H1 (cell line): ENCODE measurements at regions not wholly inside any gene's neighbourhood (a gene's known extent, or its start where the extent isn't known, plus 50 kb on each side); places are given as distances from the start of the nearest gene placed in this dataset.

Experiments
- CTCF ChIA-PET: fragments of 300-600 bp; sonication (Branson Sonifier 250); formaldehyde crosslinking; loops from one replicate; lab custom pipeline; 2021; ENCODE audit not compliant: partially characterized antibody; lab: Charles Lee
- POLR2A ChIA-PET: fragments of 300-600 bp; sonication (Branson Sonifier 250); formaldehyde crosslinking; loops from one replicate; lab custom pipeline; 2021; ENCODE audit warnings: inconsistent platforms; ENCODE audit not compliant: partially characterized antibody; lab: Charles Lee
- DNase-seq, 2 experiments: peaks; one replicate each; pipeline versions ENCODE4 v3.0.0 to v3.0.0-alpha.2; 2010 to 2022; ENCODE audit warnings: low spot score in 2 of 2, low read depth in 1 of 2, mixed read lengths in 1 of 2
- FAIRE-seq: peaks from 2 replicates; lab custom pipeline; 2011; peaks lifted over from hg19 to GRCh38; lab: Jason Lieb, UNC
- H2AFZ ChIP-seq: 2 replicates; pipeline ENCODE4 v1.8.1; 2012; ENCODE audit warnings: low read length, inconsistent platforms
- H2AK5ac ChIP-seq: 2 replicates; pipeline ENCODE4 v1.6.1; 2013; ENCODE audit warnings: low read depth, low read length
- H2BK120ac ChIP-seq: replicated peaks from 2 replicates; pipeline ENCODE3; 2013; ENCODE audit warnings: low read depth, low read length, inconsistent platforms
- H2BK12ac ChIP-seq: 2 replicates; pipeline ENCODE4 v1.6.1; 2013; ENCODE audit warnings: low read depth, low read length
- H2BK15ac ChIP-seq: 2 replicates; pipeline ENCODE4 v1.6.1; 2013; ENCODE audit warnings: low read length
- H2BK20ac ChIP-seq: 2 replicates; pipeline ENCODE4 v1.6.1; 2013; ENCODE audit warnings: low read length
- H2BK5ac ChIP-seq: 2 replicates; pipeline ENCODE4 v1.6.1; 2013; ENCODE audit warnings: low read depth, low read length
- H3K14ac ChIP-seq: 2 replicates; pipeline ENCODE4 v1.6.1; 2013; ENCODE audit warnings: inconsistent platforms; ENCODE audit not compliant: insufficient read length
- H3K18ac ChIP-seq: 2 replicates; pipeline ENCODE4 v1.6.1; 2013; ENCODE audit warnings: low read length; ENCODE audit errors: extremely low read depth
- H3K23ac ChIP-seq: 2 replicates; pipeline ENCODE4 v1.6.1; 2013; ENCODE audit warnings: inconsistent platforms; ENCODE audit not compliant: insufficient read length
- H3K23me2 ChIP-seq: 2 replicates; pipeline ENCODE4 v1.6.1; 2013; ENCODE audit warnings: low read depth, low read length
- H3K27ac ChIP-seq: 2 replicates; pipeline ENCODE4 v1.6.1; 2011; ENCODE audit warnings: low read depth, low read length, inconsistent platforms
- H3K27me3 ChIP-seq, 4 experiments: replicated peaks in 1 of 4; 1 replicate in 1 of 4; 2 replicates in 3 of 4; pipeline versions ENCODE4 v1.6.1 to v1.8.1; 2011 to 2013; ENCODE audit warnings: low read length in 3 of 4, mild to moderate bottlenecking in 3 of 4, inconsistent platforms in 2 of 4, mixed read lengths in 2 of 4, moderate library complexity in 1 of 4; ENCODE audit not compliant: control insufficient read depth in 3 of 4, insufficient read depth in 3 of 4; ENCODE audit errors: extremely low read depth in 1 of 4
- H3K36me3 ChIP-seq, 4 experiments: 2 replicates each; pipeline versions ENCODE4 v1.6.1 to v1.8.1; 2011 to 2013; ENCODE audit warnings: mild to moderate bottlenecking in 4 of 4, low read length in 3 of 4, moderate library complexity in 2 of 4, control low read depth in 1 of 4, inconsistent platforms in 1 of 4; ENCODE audit not compliant: insufficient read depth in 4 of 4, control insufficient read depth in 2 of 4
- H3K4ac ChIP-seq: replicated peaks from 2 replicates; pipeline ENCODE3; 2013; ENCODE audit warnings: low read length, low read depth, mixed read lengths, inconsistent platforms; ENCODE audit not compliant: insufficient read length
- H3K4me1 ChIP-seq, 4 experiments: replicated peaks in 1 of 4; 1 replicate in 1 of 4; 2 replicates in 3 of 4; pipeline versions ENCODE4 v1.6.1 to v1.8.1; 2011 to 2013; ENCODE audit warnings: low read length in 3 of 4, inconsistent platforms in 2 of 4, mixed read lengths in 1 of 4; ENCODE audit not compliant: insufficient read depth in 4 of 4, control insufficient read depth in 3 of 4
- H3K4me2 ChIP-seq, 2 experiments: 2 replicates each; pipeline versions ENCODE4 v1.6.1 to v1.8.1; 2011 to 2013; ENCODE audit warnings: low read depth in 2 of 2, low read length in 2 of 2, control low read depth in 1 of 2, inconsistent platforms in 1 of 2, mild to moderate bottlenecking in 1 of 2; ENCODE audit not compliant: insufficient read depth in 1 of 2
- H3K4me3 ChIP-seq, 4 experiments: fragments of 200-600, 300-600 bp in 1 of 4; sonication (generic), shearing (Covaris generic), sonication (Bioruptor Twin) in 1 of 4; 2 replicates each; pipeline versions ENCODE4 v1.5.1 to v1.8.1; 2011 to 2016; ENCODE audit warnings: low read length in 4 of 4, low read depth in 3 of 4, control low read depth in 2 of 4, inconsistent platforms in 2 of 4, mild to moderate bottlenecking in 2 of 4, mixed read lengths in 1 of 4, moderate library complexity in 1 of 4; ENCODE audit not compliant: insufficient read depth in 2 of 4; ENCODE audit errors: extremely low read depth in 1 of 4
- H3K56ac ChIP-seq: replicated peaks from 2 replicates; pipeline ENCODE3; 2013; ENCODE audit warnings: low read depth, mild to moderate bottlenecking, mixed read lengths, low read length, inconsistent platforms; ENCODE audit not compliant: insufficient read length
- H3K79me1 ChIP-seq: 2 replicates; pipeline ENCODE4 v1.6.1; 2013; ENCODE audit warnings: low read depth, low read length, control low read depth
- H3K79me2 ChIP-seq, 2 experiments: 2 replicates each; pipeline versions ENCODE4 v1.6.1 to v1.8.1; 2012 to 2013; ENCODE audit warnings: low read length in 2 of 2, mild to moderate bottlenecking in 2 of 2, inconsistent platforms in 1 of 2; ENCODE audit not compliant: insufficient read depth in 2 of 2, control insufficient read depth in 1 of 2
- H3K9ac ChIP-seq, 4 experiments: replicated peaks in 1 of 4; 1 replicate in 1 of 4; 2 replicates in 3 of 4; pipeline versions ENCODE4 v1.6.1 to v1.8.1; 2011 to 2013; ENCODE audit warnings: low read depth in 3 of 4, low read length in 3 of 4, control low read depth in 2 of 4, mild to moderate bottlenecking in 2 of 4, moderate library complexity in 2 of 4, inconsistent platforms in 1 of 4; ENCODE audit errors: extremely low read depth in 1 of 4
- H3K9me3 ChIP-seq, 2 experiments: 2 replicates each; pipeline versions ENCODE4 v1.6.1 to v1.8.1; 2012 to 2013; ENCODE audit warnings: mild to moderate bottlenecking in 2 of 2, moderate library complexity in 2 of 2, control low read depth in 1 of 2, inconsistent platforms in 1 of 2, low read depth in 1 of 2, low read length in 1 of 2, mixed read lengths in 1 of 2; ENCODE audit not compliant: insufficient read depth in 2 of 2
- H4K20me1 ChIP-seq, 2 experiments: replicated peaks in 1 of 2; 2 replicates each; pipeline versions ENCODE3 to v1.8.1; 2011 to 2013; ENCODE audit warnings: inconsistent platforms in 2 of 2, low read length in 2 of 2, mild to moderate bottlenecking in 1 of 2; ENCODE audit not compliant: insufficient read depth in 2 of 2, control insufficient read depth in 1 of 2
- H4K5ac ChIP-seq: 2 replicates; pipeline ENCODE4 v1.6.1; 2013; ENCODE audit warnings: low read length, low read depth, mixed read lengths, inconsistent platforms; ENCODE audit not compliant: insufficient read length
- H4K8ac ChIP-seq: 2 replicates; pipeline ENCODE4 v1.8.0; 2013; ENCODE audit warnings: mild to moderate bottlenecking, moderate library complexity, low read length, inconsistent platforms; ENCODE audit not compliant: insufficient read depth; ENCODE audit errors: extremely low read depth
- H4K91ac ChIP-seq: replicated peaks from 2 replicates; pipeline ENCODE3; 2013; ENCODE audit warnings: low read length, mixed read lengths, inconsistent platforms; ENCODE audit not compliant: insufficient read length
- BCL11A ChIP-seq, 2 experiments: IDR thresholded peaks; one replicate each; pipeline ENCODE4 v1.6.1; 2011; ENCODE audit warnings: low read depth in 2 of 2, low read length in 2 of 2, mild to moderate bottlenecking in 2 of 2
- CTBP2 ChIP-seq: IDR thresholded peaks from 2 replicates; pipeline ENCODE4 v1.7.0; 2011; ENCODE audit warnings: borderline replicate concordance, mild to moderate bottlenecking, moderate library complexity, mixed read lengths, low read length; ENCODE audit not compliant: insufficient read depth, insufficient read length
- GTF2F1 ChIP-seq: IDR thresholded peaks from 2 replicates; pipeline ENCODE4 v1.6.1; 2012; ENCODE audit warnings: low read depth, low read length, improper control_type of control experiment, borderline replicate concordance
- JUND ChIP-seq: IDR thresholded peaks from 2 replicates; pipeline ENCODE4 v1.6.1; 2011; ENCODE audit warnings: mild to moderate bottlenecking, improper control_type of control experiment, low read length
- POLR2A ChIP-seq, 2 experiments: IDR thresholded peaks; 1 replicate in 1 of 2; 2 replicates in 1 of 2; pipeline ENCODE4 v1.6.1; 2011; ENCODE audit warnings: low read depth in 2 of 2, low read length in 2 of 2, mild to moderate bottlenecking in 2 of 2; ENCODE audit errors: control extremely low read depth in 1 of 2
- POU5F1 ChIP-seq: IDR thresholded peaks from 2 replicates; pipeline ENCODE4 v1.6.1; 2011; ENCODE audit warnings: low read depth, mild to moderate bottlenecking, low read length, moderate library complexity
- RBBP5 ChIP-seq: IDR thresholded peaks from 2 replicates; pipeline ENCODE4 v1.7.1; 2012; ENCODE audit warnings: low read depth, mild to moderate bottlenecking, inconsistent platforms, low read length, moderate library complexity, borderline replicate concordance
- SAP30 ChIP-seq: fragments of 300-600 bp; sonication (generic); IDR thresholded peaks from 2 replicates; pipeline ENCODE4 v1.7.1; 2012; ENCODE audit warnings: low read length, moderate library complexity, mild to moderate bottlenecking, inconsistent platforms; ENCODE audit not compliant: insufficient read depth, insufficient replicate concordance
- SP1 ChIP-seq: IDR thresholded peaks from 2 replicates; pipeline ENCODE4 v1.6.1; 2011; ENCODE audit warnings: low read depth, low read length
- SUZ12 ChIP-seq: fragments of 200-600 bp; sonication (generic); IDR thresholded peaks from 2 replicates; pipeline ENCODE4 v1.6.1; 2012; ENCODE audit warnings: mild to moderate bottlenecking, inconsistent platforms, low read length, moderate library complexity, mixed read lengths
- TAF7 ChIP-seq: optimal IDR thresholded peaks from 2 replicates; pipeline ENCODE3; 2011; ENCODE audit warnings: low read depth, mild to moderate bottlenecking, inconsistent platforms, low read length, moderate library complexity, borderline replicate concordance
- TBP ChIP-seq: IDR thresholded peaks from 2 replicates; pipeline ENCODE4 v1.6.1; 2011; ENCODE audit warnings: low read depth, low read length, improper control_type of control experiment
- WGBS, 2 experiments: shearing (Covaris generic) in 1 of 2; methylation state at CpG; one replicate each; pipeline versions ENCODE4 v1.1.6 to v1.1.7; 2013 to 2015; ENCODE audit warnings: low lambda C conversion rate in 2 of 2, mixed read lengths in 2 of 2, inconsistent platforms in 1 of 2, low coverage in 1 of 2, missing lambda C conversion rate in 1 of 2; ENCODE audit not compliant: insufficient replicate concordance in 2 of 2, insufficient coverage in 1 of 2, insufficient read length in 1 of 2; ENCODE audit errors: extremely low coverage in 1 of 2, missing lambda C conversion rate in 1 of 2; 5-methylcytosine and 5-hydroxymethylcytosine counted together

DNA sequence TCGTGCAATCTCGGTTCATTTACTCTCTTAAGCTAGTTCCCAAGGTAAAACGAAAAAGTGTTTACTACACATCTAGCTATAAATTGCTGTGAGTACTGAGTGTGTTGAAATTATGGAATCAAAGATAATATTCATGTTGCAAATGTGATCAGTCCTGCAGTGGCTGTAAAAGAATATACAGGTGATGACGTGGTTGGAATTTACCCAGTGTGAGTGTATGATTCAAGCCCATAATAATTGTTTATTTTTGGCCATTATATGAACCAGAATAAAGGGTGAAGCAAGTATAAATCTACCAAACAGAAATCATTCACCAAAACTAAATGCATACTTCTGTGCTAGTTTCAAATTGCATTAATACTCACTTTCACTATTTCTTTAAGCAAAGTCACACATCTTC lies 1363.6 kb upstream of the CHAC2 start:
- 96% methylated on average over 4 of the region's 4 CpGs; no CpG with 5 or more reads in 1 of the 2 experiments for WGBS, 2 experiments
- CTCF ChIA-PET, result interaction anchor here (1.5 kb wide), 1 partner anchor 13 kb away, joined by 4 read pairs; no protein-coding TSS in a partner anchor

More for the DNA sequence above, 1363.6 kb upstream of the CHAC2 start:
- no peak overlapping the region for H2AFZ ChIP-seq
- no peak overlapping the region for H3K4me2 ChIP-seq
- no peak overlapping the region for H4K91ac ChIP-seq
- H3K4ac ChIP-seq, result no peak overlapping the region
- H4K8ac ChIP-seq, result no peak overlapping the region
- POLR2A ChIA-PET, result no interaction called here
- no peak overlapping the region for H3K4me3 ChIP-seq
- no peak for TF ChIP-seq SUZ12
- TF ChIP-seq SAP30, result no peak
- no peak for TF ChIP-seq RBBP5
- no peak for TF ChIP-seq SP1
- no peak for TF ChIP-seq POU5F1
- no peak for TF ChIP-seq POLR2A (IDR thresholded peaks at IDR 0.05; ENCODE audit: control extremely low read depth in 1 of 2, low read depth in 2 of 2, low read length in 2 of 2)
- TF ChIP-seq JUND, result no peak
- no peak for TF ChIP-seq GTF2F1
- TF ChIP-seq CTBP2, result no peak
- TF ChIP-seq TAF7, result no peak
- no peak for TF ChIP-seq BCL11A (IDR thresholded peaks at IDR 0.05; ENCODE audit: low read depth in 2 of 2, low read length in 2 of 2)
- no peak for TF ChIP-seq TBP
- no peak overlapping the region for H3K18ac ChIP-seq
- H3K9ac ChIP-seq, result no peak overlapping the region
- no peaks in the 10 kb centered on the region for H3K79me2 ChIP-seq
- H3K23ac ChIP-seq, result no peak overlapping the region
- H3K27ac ChIP-seq, result no peak overlapping the region
- no peak overlapping the region for H3K14ac ChIP-seq
- H2BK20ac ChIP-seq, result no peak overlapping the region
- no peaks in the 10 kb centered on the region for H3K79me1 ChIP-seq
- no peak overlapping the region for H2BK12ac ChIP-seq
- DNase-seq (no peak), FAIRE-seq (no peak)
- H3K36me3 ChIP-seq, result no peaks in the 10 kb centered on the region
- no peaks in the 10 kb centered on the region for H3K23me2 ChIP-seq
- H2BK120ac ChIP-seq, result no peak overlapping the region
- H2AK5ac ChIP-seq, result no peak overlapping the region
- H4K20me1 ChIP-seq, result no peaks in the 10 kb centered on the region
- H3K4me1 ChIP-seq, result no peaks in the 10 kb centered on the region
- no peak overlapping the region for H2BK5ac ChIP-seq
- no peak overlapping the region for H2BK15ac ChIP-seq
- H4K5ac ChIP-seq, result no peak overlapping the region
- H3K56ac ChIP-seq, result no peak overlapping the region
- no peaks in the 10 kb centered on the region for H3K27me3 ChIP-seq
- H3K9me3 ChIP-seq, result no peaks in the 10 kb centered on the region; a peak in 2 of 4 replicates
